ENCODE measurements at regions not wholly inside any gene's neighbourhood (a gene's known extent, or its start where the extent isn't known, plus 50 kb on each side); places are given as distances from the start of the nearest gene placed in this dataset.

DNA sequence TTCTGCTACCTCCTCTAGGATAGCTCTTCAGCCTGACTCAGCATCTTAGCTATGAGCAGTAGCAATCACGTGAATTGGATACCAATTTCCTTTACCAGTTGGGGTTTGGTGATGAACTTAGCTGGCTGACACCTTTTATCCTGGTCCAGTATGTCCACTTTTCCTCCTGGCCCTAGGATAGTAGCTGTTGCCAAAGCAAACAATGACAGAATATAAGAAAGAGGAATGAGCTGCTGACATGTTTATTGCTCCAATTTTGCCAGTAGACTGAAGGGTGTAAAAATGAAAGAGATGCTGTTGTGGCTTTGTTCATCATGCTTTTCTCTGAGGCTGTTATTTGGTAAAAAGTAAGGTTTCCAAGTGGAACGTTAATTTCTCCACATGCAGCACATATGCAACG is 168.3 kb upstream of the JAG1 start:
- Histone ChIP-seq H3K4me1 (ENCODE audit: insufficient read depth, low read length, poor library complexity, severe bottlenecking) (no peaks in the 10 kb centered on the region), H3K36me3 (ENCODE audit: insufficient read depth, low read length) (no peaks in the 10 kb centered on the region), H3K4me2 (ENCODE audit: low read depth, low read length, poor library complexity, severe bottlenecking) (no peak overlapping the region), H3K9ac (ENCODE audit: low read depth, low read length, poor library complexity, severe bottlenecking) (no peak overlapping the region), H3K79me2 (ENCODE audit: insufficient read depth, low read length) (no peaks in the 10 kb centered on the region), H4K20me1 (ENCODE audit: insufficient read depth, low read length, poor library complexity, severe bottlenecking) (no peaks in the 10 kb centered on the region), H3K9me2 (replicated peaks; ENCODE audit: low read depth, low read length) (no peaks in the 10 kb centered on the region), H3K9me3 (ENCODE audit: insufficient read depth, low read depth, low read length) (no peaks in the 10 kb centered on the region), H2AFZ (ENCODE audit: low read length) (no peak overlapping the region), H3K4me3 (ENCODE audit: low read length, poor library complexity, severe bottlenecking) (no peak overlapping the region), H3F3A (ENCODE audit: low read depth) (no peaks in the 10 kb centered on the region), H3K27me3 (ENCODE audit: insufficient read depth, low read length, poor library complexity, severe bottlenecking) (no peaks in the 10 kb centered on the region)
- no peak for TF ChIP-seq EZH2phosphoT487 (IDR thresholded peaks at IDR 0.05; ENCODE audit: borderline replicate concordance)

DNA sequence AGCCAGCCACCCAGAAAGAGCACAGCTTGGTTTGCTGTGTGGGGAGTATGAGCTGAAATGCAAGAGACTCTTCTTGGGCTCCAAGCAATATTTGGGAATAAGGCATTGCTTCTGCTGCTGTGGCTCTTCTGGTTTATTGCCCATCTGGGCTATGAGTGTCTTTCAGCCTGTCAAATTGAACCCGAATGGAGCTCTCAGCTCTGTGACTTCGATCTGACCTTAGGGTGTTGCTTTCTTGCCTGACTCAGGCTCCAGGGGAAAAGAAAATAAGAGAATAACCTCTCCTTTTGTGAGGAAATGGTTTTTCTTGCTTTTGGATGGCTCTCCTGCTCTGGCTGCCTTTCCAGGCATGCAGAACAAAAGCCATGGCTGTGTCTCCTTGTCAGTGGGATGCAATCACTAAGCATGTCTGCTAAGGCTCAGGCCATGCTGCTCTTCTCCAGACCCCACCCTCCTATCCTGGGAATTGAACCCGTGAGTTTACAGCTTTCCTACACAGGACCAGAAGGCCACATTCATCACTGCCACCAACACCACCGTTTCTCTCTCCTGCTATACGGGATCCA is 169.4 kb upstream of the JAG1 start:
- Histone ChIP-seq H4K20me1 (ENCODE audit: insufficient read depth, low read length, poor library complexity, severe bottlenecking) (no peaks in the 10 kb centered on the region), H3K4me3 (ENCODE audit: low read length, poor library complexity, severe bottlenecking) (no peak overlapping the region), H3K9me2 (replicated peaks; ENCODE audit: low read depth, low read length) (no peaks in the 10 kb centered on the region), H3K27me3 (ENCODE audit: insufficient read depth, low read length, poor library complexity, severe bottlenecking) (no peaks in the 10 kb centered on the region), H3K9ac (ENCODE audit: low read depth, low read length, poor library complexity, severe bottlenecking) (no peak overlapping the region), H3K4me2 (ENCODE audit: low read depth, low read length, poor library complexity, severe bottlenecking) (no peak overlapping the region), H2AFZ (ENCODE audit: low read length) (no peak overlapping the region), H3K36me3 (ENCODE audit: insufficient read depth, low read length) (no peaks in the 10 kb centered on the region), H3K4me1 (ENCODE audit: insufficient read depth, low read length, poor library complexity, severe bottlenecking) (no peaks in the 10 kb centered on the region), H3K79me2 (ENCODE audit: insufficient read depth, low read length) (no peaks in the 10 kb centered on the region), H3K9me3 (ENCODE audit: insufficient read depth, low read depth, low read length) (no peaks in the 10 kb centered on the region), H3F3A (ENCODE audit: low read depth) (no peaks in the 10 kb centered on the region)
- no peak for TF ChIP-seq EZH2phosphoT487 (IDR thresholded peaks at IDR 0.05; ENCODE audit: borderline replicate concordance)
- TF ChIP-seq, protein P1, sequence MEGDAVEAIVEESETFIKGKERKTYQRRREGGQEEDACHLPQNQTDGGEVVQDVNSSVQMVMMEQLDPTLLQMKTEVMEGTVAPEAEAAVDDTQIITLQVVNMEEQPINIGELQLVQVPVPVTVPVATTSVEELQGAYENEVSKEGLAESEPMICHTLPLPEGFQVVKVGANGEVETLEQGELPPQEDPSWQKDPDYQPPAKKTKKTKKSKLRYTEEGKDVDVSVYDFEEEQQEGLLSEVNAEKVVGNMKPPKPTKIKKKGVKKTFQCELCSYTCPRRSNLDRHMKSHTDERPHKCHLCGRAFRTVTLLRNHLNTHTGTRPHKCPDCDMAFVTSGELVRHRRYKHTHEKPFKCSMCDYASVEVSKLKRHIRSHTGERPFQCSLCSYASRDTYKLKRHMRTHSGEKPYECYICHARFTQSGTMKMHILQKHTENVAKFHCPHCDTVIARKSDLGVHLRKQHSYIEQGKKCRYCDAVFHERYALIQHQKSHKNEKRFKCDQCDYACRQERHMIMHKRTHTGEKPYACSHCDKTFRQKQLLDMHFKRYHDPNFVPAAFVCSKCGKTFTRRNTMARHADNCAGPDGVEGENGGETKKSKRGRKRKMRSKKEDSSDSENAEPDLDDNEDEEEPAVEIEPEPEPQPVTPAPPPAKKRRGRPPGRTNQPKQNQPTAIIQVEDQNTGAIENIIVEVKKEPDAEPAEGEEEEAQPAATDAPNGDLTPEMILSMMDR (conservative IDR thresholded peaks at IDR 0.05; ENCODE audit: low read length) = no peak

DNA sequence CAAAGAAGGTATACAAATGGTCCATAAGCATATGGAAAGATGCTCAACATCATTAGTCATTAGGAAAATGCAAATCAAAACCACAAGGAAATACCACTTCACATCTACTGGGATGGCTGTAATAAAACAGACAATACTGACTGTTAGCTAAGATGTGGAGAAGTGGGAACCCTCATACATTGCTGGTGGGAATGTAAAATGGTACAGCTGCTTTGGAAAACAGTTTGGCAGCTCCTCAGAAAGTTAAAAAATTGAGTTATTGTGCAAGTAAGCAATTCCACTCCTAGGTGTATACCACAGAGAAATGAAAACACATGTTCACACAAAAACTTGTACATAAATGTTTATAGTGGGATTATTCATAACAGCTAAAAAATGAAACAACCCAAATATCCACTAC is 173.0 kb upstream of the JAG1 start:
- TF ChIP-seq, protein P1 (conservative IDR thresholded peaks at IDR 0.05; ENCODE audit: low read length) = no peak
- TF ChIP-seq EZH2phosphoT487 (IDR thresholded peaks at IDR 0.05; ENCODE audit: borderline replicate concordance) = no peak
- Histone ChIP-seq H3K4me3 (ENCODE audit: low read length, poor library complexity, severe bottlenecking) (no peak overlapping the region), H3K9me2 (replicated peaks; ENCODE audit: low read depth, low read length) (no peaks in the 10 kb centered on the region), H3K4me2 (ENCODE audit: low read depth, low read length, poor library complexity, severe bottlenecking) (no peak overlapping the region), H3F3A (ENCODE audit: low read depth) (no peaks in the 10 kb centered on the region), H2AFZ (ENCODE audit: low read length) (no peak overlapping the region), H3K27me3 (ENCODE audit: insufficient read depth, low read length, poor library complexity, severe bottlenecking) (no peaks in the 10 kb centered on the region), H3K4me1 (ENCODE audit: insufficient read depth, low read length, poor library complexity, severe bottlenecking) (no peaks in the 10 kb centered on the region), H4K20me1 (ENCODE audit: insufficient read depth, low read length, poor library complexity, severe bottlenecking) (no peaks in the 10 kb centered on the region), H3K9ac (ENCODE audit: low read depth, low read length, poor library complexity, severe bottlenecking) (no peak overlapping the region), H3K79me2 (ENCODE audit: insufficient read depth, low read length) (no peaks in the 10 kb centered on the region), H3K36me3 (ENCODE audit: insufficient read depth, low read length) (no peaks in the 10 kb centered on the region), H3K9me3 (ENCODE audit: insufficient read depth, low read depth, low read length) (no peaks in the 10 kb centered on the region)

DNA sequence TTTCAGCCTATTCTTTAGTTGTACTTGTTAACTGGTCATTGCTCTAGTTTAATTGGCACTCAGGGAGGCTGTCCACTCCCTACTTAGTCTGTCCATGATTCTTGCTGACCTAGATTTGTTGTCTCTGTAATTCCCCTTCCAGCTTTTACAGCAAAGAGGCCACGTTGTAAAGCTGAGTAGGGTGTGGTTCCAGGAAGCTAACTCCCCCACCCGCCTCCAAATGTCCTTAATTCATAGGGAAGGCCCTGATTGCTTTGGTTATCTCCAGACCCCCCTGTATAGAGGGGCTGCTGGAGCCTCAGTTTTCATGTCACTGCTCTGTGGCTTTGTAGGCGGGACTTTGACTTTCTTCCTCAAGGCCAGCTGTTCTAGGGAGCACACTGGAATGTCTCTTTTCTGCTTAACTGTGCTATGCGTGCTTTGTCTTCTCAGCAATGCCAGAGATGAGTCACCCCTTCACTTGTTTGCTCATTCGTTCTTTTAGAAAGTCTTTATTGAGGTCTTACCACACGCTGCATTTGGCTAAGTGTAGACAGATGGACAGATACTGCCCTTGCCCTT is 175.1 kb upstream of the JAG1 start:
- Histone ChIP-seq H3K4me3 (ENCODE audit: low read length, poor library complexity, severe bottlenecking) (no peak overlapping the region), H3K79me2 (ENCODE audit: insufficient read depth, low read length) (no peaks in the 10 kb centered on the region), H3K9ac (ENCODE audit: low read depth, low read length, poor library complexity, severe bottlenecking) (no peak overlapping the region), H2AFZ (ENCODE audit: low read length) (no peak overlapping the region), H3K36me3 (ENCODE audit: insufficient read depth, low read length) (no peaks in the 10 kb centered on the region), H3K27me3 (ENCODE audit: insufficient read depth, low read length, poor library complexity, severe bottlenecking) (no peaks in the 10 kb centered on the region), H3K4me1 (ENCODE audit: insufficient read depth, low read length, poor library complexity, severe bottlenecking) (no peaks in the 10 kb centered on the region), H3F3A (ENCODE audit: low read depth) (no peaks in the 10 kb centered on the region), H3K9me2 (replicated peaks; ENCODE audit: low read depth, low read length) (no peaks in the 10 kb centered on the region), H3K4me2 (ENCODE audit: low read depth, low read length, poor library complexity, severe bottlenecking) (no peak overlapping the region), H3K9me3 (ENCODE audit: insufficient read depth, low read depth, low read length) (no peaks in the 10 kb centered on the region), H4K20me1 (ENCODE audit: insufficient read depth, low read length, poor library complexity, severe bottlenecking) (no peaks in the 10 kb centered on the region)
- TF ChIP-seq EZH2phosphoT487 (IDR thresholded peaks at IDR 0.05; ENCODE audit: borderline replicate concordance) = no peak
- TF ChIP-seq, protein P1 (conservative IDR thresholded peaks at IDR 0.05; ENCODE audit: low read length) = no peak
